Upper lobe of right lung (tissue), 1 donor: ENCODE measurements at regions not wholly inside any gene's neighbourhood (a gene's known extent, or its start where the extent isn't known, plus 50 kb on each side); places are given as distances from the start of the nearest gene placed in this dataset.
"Not testable (repeated sequence)": the region's sequence is repeated elsewhere in the genome, so short reads cannot be mapped to it uniquely, and the experiment has no call there.

ENCODE experiments used
- ATAC-seq: fragments of 200-7000 bp; cut with Tn5 transposase; one replicate; pipeline ENCODE4 v1.9.1; 2020; ENCODE audit warnings: mild to moderate bottlenecking, moderate library complexity
- DNase-seq: peaks from one replicate; pipeline ENCODE4 v3.0.0-alpha.2; 2020
- H3K27ac ChIP-seq: fragments of 200-600 bp; one replicate; pipeline ENCODE4 v1.8.0; 2022
- H3K27me3 ChIP-seq: fragments of 200-600 bp; one replicate; pipeline ENCODE4 v1.8.0; 2022; ENCODE audit warnings: mild to moderate bottlenecking
- H3K36me3 ChIP-seq: fragments of 200-600 bp; one replicate; pipeline ENCODE4 v1.8.0; 2022
- H3K4me1 ChIP-seq: fragments of 200-600 bp; one replicate; pipeline ENCODE4 v1.8.0; 2022
- H3K4me3 ChIP-seq: fragments of 200-600 bp; one replicate; pipeline ENCODE4 v1.8.0; 2022; ENCODE audit warnings: mild to moderate bottlenecking
- H3K9me3 ChIP-seq: fragments of 200-600 bp; one replicate; pipeline ENCODE4 v1.8.0; 2022
- intact Hi-C: fragments of 100-400 bp; cut with DNase I; formaldehyde crosslinking; loops from one replicate; pipeline ENCODE4 v1.11.0; 2022
- TF ChIP-seq, protein P1 (sequence below): fragments of 200-600 bp; IDR thresholded peaks from one replicate; pipeline ENCODE4 v1.8.0; 2022; ENCODE audit warnings: antibody characterized with exemption
- donor health status: DM: no; HTN: yes; CAD: no; lungs with severe emphysema.

DNA sequence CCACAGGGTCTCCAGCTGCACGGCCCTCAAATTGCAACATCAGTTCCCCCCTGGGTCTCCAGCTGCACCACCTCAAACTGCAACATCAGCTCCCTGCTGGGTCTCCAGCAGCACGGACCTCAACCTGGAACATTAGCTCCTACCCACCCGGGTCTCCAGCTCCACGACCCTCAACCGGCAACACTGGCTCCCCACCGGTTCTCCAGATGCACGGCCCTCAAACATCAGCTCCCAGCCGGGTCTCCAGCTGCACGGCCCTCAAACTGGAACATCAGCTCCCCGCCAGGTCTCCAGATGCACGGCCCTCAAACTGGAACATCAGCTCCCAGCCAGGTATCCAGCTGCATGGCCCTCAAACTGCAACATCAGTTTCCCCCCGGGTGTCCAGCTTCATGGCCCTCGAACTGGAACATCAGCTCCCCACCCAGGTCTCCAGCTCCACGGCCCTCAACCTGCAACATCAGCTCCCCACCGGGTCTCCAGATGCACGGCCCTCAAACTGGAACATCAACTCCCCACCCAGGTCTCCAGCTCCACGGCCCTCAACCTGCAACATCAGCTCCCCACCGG lies 94.6 kb upstream of the LPCAT1 start:
- DNase-seq = peak; percentile 42
- H3K9me3 ChIP-seq, H3K27ac ChIP-seq, H3K4me3 ChIP-seq, H3K36me3 ChIP-seq, ATAC-seq, H3K27me3 ChIP-seq, H3K4me1 ChIP-seq: not testable (repeated sequence)
- intact Hi-C loops = loop anchor here (10.0 kb wide), 1 partner anchor 134 kb away; no protein-coding TSS in a partner anchor

DNA sequence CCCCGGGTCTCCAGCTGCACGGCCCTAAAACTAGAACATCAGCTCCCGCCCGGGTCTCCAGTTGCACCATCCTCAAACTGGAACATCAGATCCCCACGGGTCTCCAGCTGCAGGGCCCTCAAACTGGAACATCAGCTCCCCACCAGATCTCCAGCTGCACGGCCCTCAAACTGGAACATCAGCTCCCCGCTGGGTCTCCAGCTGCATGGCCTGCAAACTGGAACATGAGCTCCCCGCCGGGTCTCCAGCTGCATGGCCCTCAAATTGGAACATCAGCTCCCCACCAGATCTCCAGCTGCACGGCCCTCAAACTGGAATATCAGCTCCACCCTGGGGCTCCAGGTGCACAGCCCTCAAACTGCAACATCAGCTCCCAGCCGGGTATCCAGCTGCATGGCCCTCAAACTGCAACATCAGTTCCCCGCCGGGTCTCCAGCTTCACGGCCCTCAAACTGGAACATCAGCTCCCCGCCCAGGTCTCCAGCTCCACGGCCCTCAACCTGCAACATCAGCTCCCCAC lies 93.5 kb upstream of the LPCAT1 start:
- not testable (repeated sequence) for ATAC-seq, H3K27ac ChIP-seq, H3K27me3 ChIP-seq, H3K4me1 ChIP-seq, H3K36me3 ChIP-seq, H3K4me3 ChIP-seq, H3K9me3 ChIP-seq
- DNase-seq = peak; percentile 42
- intact Hi-C loops = loop anchor here (10.0 kb wide), 1 partner anchor 132 kb away; no protein-coding TSS in a partner anchor

DNA sequence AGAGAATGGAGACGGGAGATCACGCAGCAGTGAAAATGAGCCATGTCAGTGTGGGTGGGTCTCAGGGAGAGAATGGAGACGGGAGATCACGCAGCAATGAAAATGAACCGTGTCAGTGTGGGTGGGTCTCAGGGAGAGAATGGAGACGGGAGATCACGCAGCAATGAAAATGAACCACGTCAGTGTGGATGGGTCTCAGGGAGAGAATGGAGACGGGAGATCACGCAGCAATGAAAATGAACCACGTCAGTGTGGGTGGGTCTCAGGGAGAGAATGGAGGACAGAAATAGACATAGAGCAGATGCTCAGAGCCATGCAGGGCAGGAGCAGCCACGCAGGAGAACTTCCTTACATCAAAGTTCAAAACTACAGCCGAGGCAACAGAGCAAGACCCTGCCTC lies 89.8 kb upstream of the LPCAT1 start:
- H3K36me3 ChIP-seq, H3K9me3 ChIP-seq, H3K4me1 ChIP-seq, H3K27ac ChIP-seq, H3K4me3 ChIP-seq, DNase-seq, ATAC-seq, H3K27me3 ChIP-seq: not testable (repeated sequence)
- intact Hi-C loops = loop anchor here (10.0 kb wide), 1 partner anchor 129 kb away; no protein-coding TSS in a partner anchor

DNA sequence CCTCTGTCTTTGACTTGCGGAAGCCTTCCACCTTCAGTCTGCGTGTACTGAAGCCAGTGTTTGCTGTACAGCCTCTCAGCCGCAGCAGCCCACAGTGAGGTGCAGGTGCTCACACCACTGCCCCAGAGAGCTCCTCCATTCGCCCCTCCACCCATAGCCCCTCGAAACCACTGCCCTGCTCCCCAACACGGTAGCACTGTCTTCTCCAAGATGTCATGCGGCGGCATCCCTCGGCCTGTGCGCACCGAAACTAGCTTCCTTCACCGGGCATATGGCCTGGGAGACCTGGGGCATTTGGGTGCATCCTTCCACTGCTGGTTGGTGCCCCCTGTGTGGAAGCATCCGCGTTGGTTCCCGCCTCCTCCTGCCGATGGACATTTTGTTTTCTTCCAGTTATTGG lies 86.8 kb upstream of the LPCAT1 start:
- not testable (repeated sequence) for H3K36me3 ChIP-seq, DNase-seq, ATAC-seq, H3K4me3 ChIP-seq, H3K27me3 ChIP-seq, H3K4me1 ChIP-seq, H3K9me3 ChIP-seq, H3K27ac ChIP-seq
- intact Hi-C loops = loop anchor here (10.0 kb wide), 1 partner anchor 126 kb away; no protein-coding TSS in a partner anchor

DNA sequence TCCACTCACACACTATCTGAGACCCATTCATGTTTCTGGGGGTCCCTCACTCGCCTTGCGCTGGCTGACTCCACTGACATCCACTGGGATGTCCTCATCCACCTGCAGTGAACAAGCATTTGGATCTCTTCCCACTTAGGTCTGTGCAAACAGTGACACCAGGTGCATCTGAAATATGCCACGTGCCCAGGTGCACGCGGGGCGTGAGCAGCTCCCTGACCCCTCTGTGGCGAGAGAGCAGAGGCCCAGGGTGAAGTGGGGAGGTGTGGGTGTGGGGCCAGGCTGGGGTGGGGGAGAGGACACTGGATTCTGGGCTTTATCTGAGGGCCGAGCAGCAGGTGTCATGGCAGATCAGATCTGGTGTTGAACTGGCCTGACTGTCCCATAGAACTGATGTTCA lies 85.4 kb upstream of the LPCAT1 start:
- DNase-seq, H3K4me3 ChIP-seq, H3K4me1 ChIP-seq, intact Hi-C loops, H3K27ac ChIP-seq, H3K27me3 ChIP-seq, H3K36me3 ChIP-seq, ATAC-seq, H3K9me3 ChIP-seq: not testable (repeated sequence)

GRCh38 chr5:1608336-1608735 lies 84.6 kb upstream of the LPCAT1 start:
- H3K4me3 ChIP-seq, H3K9me3 ChIP-seq, intact Hi-C loops, H3K27me3 ChIP-seq, H3K4me1 ChIP-seq, H3K36me3 ChIP-seq, DNase-seq, H3K27ac ChIP-seq: not testable (repeated sequence)
- ATAC-seq = peak; percentile 13

DNA sequence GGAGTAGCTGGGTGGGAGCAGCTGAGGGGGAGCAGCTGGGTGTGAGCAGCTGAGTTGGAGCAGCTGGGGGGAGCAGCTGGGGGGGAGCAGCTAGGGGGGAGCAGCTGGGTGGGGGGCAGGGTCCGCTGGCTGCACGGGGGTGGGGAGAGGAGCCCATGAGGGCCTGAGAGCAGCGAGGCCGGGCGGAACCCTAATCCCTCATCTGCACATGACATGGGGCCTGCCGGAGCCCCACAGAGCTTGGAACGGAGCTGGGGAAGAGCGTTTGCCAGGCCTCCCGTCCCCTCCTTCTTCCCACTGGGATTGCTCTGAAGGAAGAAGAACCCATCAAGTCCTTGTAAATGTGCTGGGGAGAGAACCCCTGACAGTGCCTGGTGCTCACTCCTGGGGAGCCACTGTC lies 83.2 kb upstream of the LPCAT1 start:
- ATAC-seq, H3K9me3 ChIP-seq, DNase-seq, H3K27ac ChIP-seq, H3K36me3 ChIP-seq, intact Hi-C loops, H3K27me3 ChIP-seq, H3K4me1 ChIP-seq, H3K4me3 ChIP-seq: not testable (repeated sequence)

DNA sequence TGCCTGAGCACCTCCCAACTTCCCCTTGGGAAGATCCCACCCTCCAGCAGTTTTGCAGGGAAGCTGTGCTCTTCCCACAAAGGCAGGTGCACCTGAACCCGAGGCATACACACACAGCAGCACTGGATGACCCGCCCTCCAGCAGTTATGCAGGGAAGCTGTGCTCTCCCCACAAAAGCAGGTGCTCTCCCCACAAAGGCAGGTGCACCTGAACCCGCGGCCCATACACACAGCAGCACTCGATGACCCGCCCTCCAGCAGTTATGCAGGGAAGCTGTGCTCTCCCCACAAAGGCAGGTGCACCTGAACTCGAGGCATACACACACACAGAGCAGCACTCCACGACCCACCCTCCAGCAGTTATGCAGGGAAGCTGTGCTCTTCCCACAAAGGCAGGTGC lies 80.2 kb upstream of the LPCAT1 start:
- intact Hi-C loops = not testable (repeated sequence)

DNA sequence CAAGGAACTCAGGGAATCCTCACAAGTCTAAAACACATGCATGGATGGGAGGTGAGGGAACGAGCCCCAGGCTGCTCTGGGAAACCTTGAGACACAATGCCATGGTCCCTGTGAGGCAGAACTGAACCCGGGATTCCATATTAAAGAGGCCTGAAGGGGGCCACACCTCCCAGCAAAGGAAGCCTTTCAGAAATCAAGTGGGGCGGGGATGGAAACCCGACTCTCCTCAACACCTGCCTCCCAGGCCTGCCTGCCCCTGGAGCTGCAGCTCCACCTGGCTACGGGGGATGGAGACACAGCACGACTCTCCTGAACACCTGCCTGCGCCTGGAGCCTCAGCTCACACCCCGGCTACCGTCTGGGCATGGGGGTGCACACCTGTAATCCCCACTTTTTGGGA lies 77.8 kb upstream of the LPCAT1 start:
- ATAC-seq (peak; percentile 89), DNase-seq (peak; percentile 74)
- H3K36me3 ChIP-seq, H3K4me3 ChIP-seq, H3K9me3 ChIP-seq, intact Hi-C loops, H3K4me1 ChIP-seq, H3K27me3 ChIP-seq, H3K27ac ChIP-seq: not testable (repeated sequence)
- TF ChIP-seq, protein P1, sequence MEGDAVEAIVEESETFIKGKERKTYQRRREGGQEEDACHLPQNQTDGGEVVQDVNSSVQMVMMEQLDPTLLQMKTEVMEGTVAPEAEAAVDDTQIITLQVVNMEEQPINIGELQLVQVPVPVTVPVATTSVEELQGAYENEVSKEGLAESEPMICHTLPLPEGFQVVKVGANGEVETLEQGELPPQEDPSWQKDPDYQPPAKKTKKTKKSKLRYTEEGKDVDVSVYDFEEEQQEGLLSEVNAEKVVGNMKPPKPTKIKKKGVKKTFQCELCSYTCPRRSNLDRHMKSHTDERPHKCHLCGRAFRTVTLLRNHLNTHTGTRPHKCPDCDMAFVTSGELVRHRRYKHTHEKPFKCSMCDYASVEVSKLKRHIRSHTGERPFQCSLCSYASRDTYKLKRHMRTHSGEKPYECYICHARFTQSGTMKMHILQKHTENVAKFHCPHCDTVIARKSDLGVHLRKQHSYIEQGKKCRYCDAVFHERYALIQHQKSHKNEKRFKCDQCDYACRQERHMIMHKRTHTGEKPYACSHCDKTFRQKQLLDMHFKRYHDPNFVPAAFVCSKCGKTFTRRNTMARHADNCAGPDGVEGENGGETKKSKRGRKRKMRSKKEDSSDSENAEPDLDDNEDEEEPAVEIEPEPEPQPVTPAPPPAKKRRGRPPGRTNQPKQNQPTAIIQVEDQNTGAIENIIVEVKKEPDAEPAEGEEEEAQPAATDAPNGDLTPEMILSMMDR = peak; percentile 16

More for the DNA sequence above, 80.2 kb upstream of the LPCAT1 start:
- not testable (repeated sequence) for H3K27me3 ChIP-seq, ATAC-seq, H3K4me3 ChIP-seq, H3K27ac ChIP-seq, H3K4me1 ChIP-seq, H3K36me3 ChIP-seq, H3K9me3 ChIP-seq
- peak; percentile 25 for DNase-seq
